A673 (cell line): ENCODE measurements at regions not wholly inside any gene's neighbourhood (a gene's known extent, or its start where the extent isn't known, plus 50 kb on each side); places are given as distances from the start of the nearest gene placed in this dataset.

ENCODE experiments used
- CTCF ChIP-seq: fragments of 300-800, 200-600 bp; sonication (generic); conservative IDR thresholded peaks from 2 replicates; pipeline ENCODE4 v1.5.1; 2017; ENCODE audit warnings: low read depth, mild to moderate bottlenecking, antibody characterized with exemption, low read length, moderate library complexity, mixed read lengths
- EZH2 ChIP-seq: fragments of 200-600 bp; sonication (generic); IDR thresholded peaks from 2 replicates; pipeline ENCODE4 v1.6.1; 2017; ENCODE audit warnings: borderline replicate concordance, low read depth, mild to moderate bottlenecking, mixed read lengths, antibody characterized with exemption, low read length; ENCODE audit not compliant: poor library complexity, severe bottlenecking

- TF ChIP-seq CTCF (no peak), EZH2 (no peak)
Measured at GRCh38 chr5:174173766-174174165, 128.3 kb downstream of the NSG2 start.
